Liver (tissue), 7 donors: ENCODE measurements at regions not wholly inside any gene's neighbourhood (a gene's known extent, or its start where the extent isn't known, plus 50 kb on each side); places are given as distances from the start of the nearest gene placed in this dataset.

Source experiments
- DNase-seq: peaks from one replicate; pipeline ENCODE4 v3.0.0-alpha.2; 2017; ENCODE audit warnings: low spot score
- H3K27ac ChIP-seq, 2 donors: one replicate each; pipeline ENCODE4 v1.7.0; 2013; ENCODE audit warnings: inconsistent platforms in 2 of 2, low read length in 2 of 2, control low read depth in 1 of 2, low read depth in 1 of 2, mild to moderate bottlenecking in 1 of 2
- H3K27me3 ChIP-seq, 4 donors: one replicate each; pipeline versions ENCODE4 v1.6.1 to v1.7.0; 2013; ENCODE audit warnings: low read length in 3 of 4, inconsistent platforms in 1 of 4, mild to moderate bottlenecking in 1 of 4, moderate library complexity in 1 of 4; ENCODE audit not compliant: control insufficient read depth in 4 of 4, insufficient read depth in 4 of 4
- H3K36me3 ChIP-seq, 4 donors: one replicate each; pipeline versions ENCODE4 v1.6.1 to v1.7.0; 2013; ENCODE audit warnings: low read length in 3 of 4, mild to moderate bottlenecking in 3 of 4, low read depth in 1 of 4, moderate library complexity in 1 of 4; ENCODE audit not compliant: control insufficient read depth in 4 of 4, insufficient read depth in 3 of 4
- H3K4me1 ChIP-seq, 4 donors: one replicate each; pipeline versions ENCODE4 v1.6.1 to v1.7.0; 2013; ENCODE audit warnings: low read length in 3 of 4, mild to moderate bottlenecking in 3 of 4, moderate library complexity in 1 of 4; ENCODE audit not compliant: control insufficient read depth in 4 of 4, insufficient read depth in 4 of 4
- H3K4me3 ChIP-seq, 3 donors: one replicate each; pipeline versions ENCODE4 v1.6.1 to v1.7.0; 2013; ENCODE audit warnings: low read length in 3 of 3, control low read depth in 1 of 3, low read depth in 1 of 3, mild to moderate bottlenecking in 1 of 3
- H3K9ac ChIP-seq, 2 donors: one replicate each; pipeline ENCODE4 v1.7.0; 2013; ENCODE audit warnings: low read length in 2 of 2, mild to moderate bottlenecking in 2 of 2, moderate library complexity in 2 of 2, control low read depth in 1 of 2, low read depth in 1 of 2
- H3K9me3 ChIP-seq, 4 donors: one replicate each; pipeline versions ENCODE4 v1.6.1 to v1.7.0; 2013; ENCODE audit warnings: low read length in 3 of 4; ENCODE audit not compliant: control insufficient read depth in 4 of 4
- EGR1 ChIP-seq, 2 donors: IDR thresholded peaks; 2 replicates each; pipeline ENCODE4 v1.6.1; 2016 to 2018; ENCODE audit warnings: antibody characterized with exemption in 2 of 2, low read depth in 2 of 2
- FOXA1 ChIP-seq: IDR thresholded peaks from 2 replicates; pipeline ENCODE4 v1.6.1; 2016; ENCODE audit warnings: antibody characterized with exemption
- FOXA2 ChIP-seq: IDR thresholded peaks from 2 replicates; pipeline ENCODE4 v1.6.1; 2016; ENCODE audit warnings: antibody characterized with exemption
- HNF4A ChIP-seq, 2 donors: conservative IDR thresholded peaks; 2 replicates each; pipeline ENCODE4 v1.6.1; 2016; ENCODE audit warnings: antibody characterized with exemption in 2 of 2, mild to moderate bottlenecking in 2 of 2
- HNF4G ChIP-seq: IDR thresholded peaks from 2 replicates; pipeline ENCODE4 v1.6.1; 2016; ENCODE audit warnings: antibody characterized with exemption
- JUND ChIP-seq, 2 donors: IDR thresholded peaks; 2 replicates each; pipeline ENCODE4 v1.6.1; 2016; ENCODE audit warnings: antibody characterized with exemption in 2 of 2
- NR2F2 ChIP-seq: IDR thresholded peaks from 2 replicates; pipeline ENCODE4 v1.6.1; 2016; ENCODE audit warnings: antibody characterized with exemption
- RAD21 ChIP-seq, 2 donors: IDR thresholded peaks; 2 replicates each; pipeline ENCODE4 v1.6.1; 2016; ENCODE audit warnings: antibody characterized with exemption in 2 of 2, mild to moderate bottlenecking in 2 of 2
- RXRA ChIP-seq, 2 donors: IDR thresholded peaks; 2 replicates each; pipeline ENCODE4 v1.6.1; 2017 to 2018; ENCODE audit warnings: antibody characterized with exemption in 2 of 2, mild to moderate bottlenecking in 1 of 2
- SP1 ChIP-seq: IDR thresholded peaks from 2 replicates; pipeline ENCODE4 v1.6.1; 2018; ENCODE audit warnings: antibody characterized with exemption, mild to moderate bottlenecking
- TAF1 ChIP-seq: conservative IDR thresholded peaks from 2 replicates; pipeline ENCODE4 v1.6.1; 2016; ENCODE audit warnings: antibody characterized with exemption, mild to moderate bottlenecking
- YY1 ChIP-seq: IDR thresholded peaks from 2 replicates; pipeline ENCODE4 v1.6.1; 2016; ENCODE audit warnings: antibody characterized with exemption, mild to moderate bottlenecking
- WGBS: extraction: QIAGEN DNeasy Blood & Tissue Kit; methylation state at CpG from one replicate; pipeline ENCODE4 v1.1.7; 2013; 5-methylcytosine and 5-hydroxymethylcytosine counted together
- TF ChIP-seq, protein P1 (sequence below): IDR thresholded peaks from 2 replicates; pipeline ENCODE4 v1.6.1; 2016; ENCODE audit warnings: antibody characterized with exemption
- TF ChIP-seq, protein P2 (sequence below): IDR thresholded peaks from 2 replicates; pipeline ENCODE4 v1.6.1; 2016; ENCODE audit warnings: antibody characterized with exemption
- TF ChIP-seq, protein P3 (sequence below): IDR thresholded peaks from 2 replicates; pipeline ENCODE4 v1.6.1; 2016; ENCODE audit warnings: antibody characterized with exemption, mild to moderate bottlenecking
- TF ChIP-seq, protein P4 (sequence below): IDR thresholded peaks from 2 replicates; pipeline ENCODE4 v1.6.1; 2016; ENCODE audit warnings: antibody characterized with exemption
- donor health status: healthy.
- donor health status: healthy.
- donor health status: healthy.
- donor health status: healthy.

DNA sequence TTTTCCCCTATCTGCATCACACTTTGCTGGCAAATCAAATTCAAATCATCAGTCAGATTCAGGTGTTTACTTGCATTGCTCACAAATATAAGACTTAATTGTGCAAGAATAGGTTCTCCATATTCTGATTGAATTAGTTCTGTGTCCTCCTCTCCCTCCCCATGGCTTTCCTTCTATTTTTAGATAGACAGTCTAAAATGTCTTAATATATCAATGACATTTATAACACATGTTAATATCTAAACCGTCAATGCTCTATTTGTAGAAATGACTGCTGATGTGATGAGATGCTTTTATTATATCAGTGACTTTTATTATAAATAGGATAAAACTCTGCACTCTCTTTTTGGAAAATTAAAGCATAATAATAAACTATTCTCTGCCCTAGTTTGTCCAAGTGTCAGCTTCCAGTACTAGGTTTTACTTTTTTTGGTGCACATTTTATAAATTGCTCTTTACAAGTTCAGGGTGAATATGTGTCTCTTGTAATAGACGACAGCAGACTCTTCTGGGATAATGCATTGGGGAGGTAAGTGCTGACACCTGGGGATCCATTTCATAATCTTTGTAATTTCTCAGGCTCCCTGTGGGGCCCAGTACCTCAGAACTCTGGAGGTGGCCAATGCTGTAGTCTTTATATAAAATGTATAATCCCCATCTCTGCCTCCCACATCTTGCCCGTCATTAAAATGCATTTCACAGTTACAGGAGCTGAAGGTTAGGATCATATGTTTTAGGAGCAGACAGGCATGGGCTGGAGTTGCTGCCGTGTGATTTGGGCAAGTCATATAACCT lies 321.5 kb downstream of the BRINP1 start (continued):
- TF ChIP-seq JUND (IDR thresholded peaks at IDR 0.05) (no peak), NR2F2 (no peak), YY1 (no peak), RXRA (IDR thresholded peaks at IDR 0.05) (no peak)
- TF ChIP-seq, protein P1, sequence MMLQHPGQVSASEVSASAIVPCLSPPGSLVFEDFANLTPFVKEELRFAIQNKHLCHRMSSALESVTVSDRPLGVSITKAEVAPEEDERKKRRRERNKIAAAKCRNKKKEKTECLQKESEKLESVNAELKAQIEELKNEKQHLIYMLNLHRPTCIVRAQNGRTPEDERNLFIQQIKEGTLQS, result no peak
- TF ChIP-seq, protein P2, sequence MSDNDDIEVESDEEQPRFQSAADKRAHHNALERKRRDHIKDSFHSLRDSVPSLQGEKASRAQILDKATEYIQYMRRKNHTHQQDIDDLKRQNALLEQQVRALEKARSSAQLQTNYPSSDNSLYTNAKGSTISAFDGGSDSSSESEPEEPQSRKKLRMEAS, result no peak

DNA sequence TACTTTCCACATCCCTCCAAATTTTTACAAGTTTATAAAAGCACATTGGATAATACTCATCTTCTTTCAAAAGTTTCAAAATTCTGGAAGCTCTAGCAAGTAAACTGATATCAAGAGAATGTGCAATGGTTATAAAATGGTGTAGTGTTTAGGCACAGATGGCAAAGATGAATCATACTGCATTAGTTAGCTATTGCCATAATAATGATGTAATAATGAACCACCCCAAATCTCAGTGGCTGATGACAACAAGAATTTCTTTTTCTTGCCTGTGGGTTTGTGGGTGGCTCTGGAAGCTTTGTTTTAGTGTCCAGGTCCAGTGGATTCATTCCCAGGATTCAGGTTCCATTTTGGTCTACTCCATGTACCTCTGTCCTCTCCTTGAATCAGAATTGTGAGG lies 319.0 kb downstream of the BRINP1 start:
- no peak overlapping the region for H3K9ac ChIP-seq

DNA sequence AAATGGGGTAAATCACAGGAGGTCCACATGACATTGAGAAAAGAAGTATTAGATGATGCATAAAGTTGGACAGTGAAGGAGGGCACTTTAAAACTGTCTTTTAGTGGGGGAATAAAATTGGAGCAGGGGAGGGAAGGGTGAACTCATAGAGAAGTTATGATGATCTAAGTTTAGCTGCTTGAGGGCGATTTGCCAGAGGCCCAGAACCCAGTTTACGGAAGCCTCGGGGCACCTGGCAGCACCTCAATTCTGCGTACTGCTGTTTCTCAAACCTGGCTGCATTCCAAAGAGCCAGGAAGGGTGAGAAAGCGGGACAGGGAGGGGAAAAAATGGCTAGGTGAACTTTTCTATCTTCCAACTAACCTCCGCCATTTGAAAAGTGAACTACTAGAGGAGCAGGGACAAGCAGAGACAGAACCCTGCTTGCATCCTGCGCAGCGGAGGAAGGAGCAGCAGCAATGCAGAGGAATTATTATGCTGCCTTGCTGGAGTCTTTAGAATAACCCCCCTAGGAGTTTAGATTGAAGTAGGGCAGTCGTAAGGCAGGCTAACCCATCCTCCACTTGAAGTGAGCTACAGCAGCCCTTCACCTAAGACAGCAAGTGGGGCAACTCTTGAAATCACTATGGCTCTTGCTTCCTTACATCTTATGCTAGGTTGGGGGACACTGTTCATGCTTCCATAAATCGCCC lies 316.8 kb downstream of the BRINP1 start:
- no peaks in the 10 kb centered on the region for H3K36me3 ChIP-seq
- WGBS, result 61% methylated on average over 10 of the region's 10 CpGs
- H3K27me3 ChIP-seq, result no peaks in the 10 kb centered on the region
- H3K27ac ChIP-seq, result no peak overlapping the region
- no peak overlapping the region for H3K4me3 ChIP-seq
- H3K4me1 ChIP-seq, result peaks cover 0 to 2% (median 0%) of the 10 kb centered on the region in 4 donors
- DNase-seq, result no peak
- no peaks in the 10 kb centered on the region for H3K9me3 ChIP-seq
- no peak overlapping the region for H3K9ac ChIP-seq
- TF ChIP-seq EGR1 (IDR thresholded peaks at IDR 0.05; ENCODE audit: low read depth in 2 of 2) (no peak), JUND (IDR thresholded peaks at IDR 0.05) (no peak), FOXA1 (no peak), HNF4A (conservative IDR thresholded peaks at IDR 0.05) (no peak), HNF4G (no peak), SP1 (no peak), YY1 (no peak), RAD21 (IDR thresholded peaks at IDR 0.05) (no peak), NR2F2 (no peak), FOXA2 (no peak)
- TF ChIP-seq, protein P3, sequence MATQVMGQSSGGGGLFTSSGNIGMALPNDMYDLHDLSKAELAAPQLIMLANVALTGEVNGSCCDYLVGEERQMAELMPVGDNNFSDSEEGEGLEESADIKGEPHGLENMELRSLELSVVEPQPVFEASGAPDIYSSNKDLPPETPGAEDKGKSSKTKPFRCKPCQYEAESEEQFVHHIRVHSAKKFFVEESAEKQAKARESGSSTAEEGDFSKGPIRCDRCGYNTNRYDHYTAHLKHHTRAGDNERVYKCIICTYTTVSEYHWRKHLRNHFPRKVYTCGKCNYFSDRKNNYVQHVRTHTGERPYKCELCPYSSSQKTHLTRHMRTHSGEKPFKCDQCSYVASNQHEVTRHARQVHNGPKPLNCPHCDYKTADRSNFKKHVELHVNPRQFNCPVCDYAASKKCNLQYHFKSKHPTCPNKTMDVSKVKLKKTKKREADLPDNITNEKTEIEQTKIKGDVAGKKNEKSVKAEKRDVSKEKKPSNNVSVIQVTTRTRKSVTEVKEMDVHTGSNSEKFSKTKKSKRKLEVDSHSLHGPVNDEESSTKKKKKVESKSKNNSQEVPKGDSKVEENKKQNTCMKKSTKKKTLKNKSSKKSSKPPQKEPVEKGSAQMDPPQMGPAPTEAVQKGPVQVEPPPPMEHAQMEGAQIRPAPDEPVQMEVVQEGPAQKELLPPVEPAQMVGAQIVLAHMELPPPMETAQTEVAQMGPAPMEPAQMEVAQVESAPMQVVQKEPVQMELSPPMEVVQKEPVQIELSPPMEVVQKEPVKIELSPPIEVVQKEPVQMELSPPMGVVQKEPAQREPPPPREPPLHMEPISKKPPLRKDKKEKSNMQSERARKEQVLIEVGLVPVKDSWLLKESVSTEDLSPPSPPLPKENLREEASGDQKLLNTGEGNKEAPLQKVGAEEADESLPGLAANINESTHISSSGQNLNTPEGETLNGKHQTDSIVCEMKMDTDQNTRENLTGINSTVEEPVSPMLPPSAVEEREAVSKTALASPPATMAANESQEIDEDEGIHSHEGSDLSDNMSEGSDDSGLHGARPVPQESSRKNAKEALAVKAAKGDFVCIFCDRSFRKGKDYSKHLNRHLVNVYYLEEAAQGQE, result no peak
- TF ChIP-seq, protein P2, result no peak
- TF ChIP-seq, protein P4, sequence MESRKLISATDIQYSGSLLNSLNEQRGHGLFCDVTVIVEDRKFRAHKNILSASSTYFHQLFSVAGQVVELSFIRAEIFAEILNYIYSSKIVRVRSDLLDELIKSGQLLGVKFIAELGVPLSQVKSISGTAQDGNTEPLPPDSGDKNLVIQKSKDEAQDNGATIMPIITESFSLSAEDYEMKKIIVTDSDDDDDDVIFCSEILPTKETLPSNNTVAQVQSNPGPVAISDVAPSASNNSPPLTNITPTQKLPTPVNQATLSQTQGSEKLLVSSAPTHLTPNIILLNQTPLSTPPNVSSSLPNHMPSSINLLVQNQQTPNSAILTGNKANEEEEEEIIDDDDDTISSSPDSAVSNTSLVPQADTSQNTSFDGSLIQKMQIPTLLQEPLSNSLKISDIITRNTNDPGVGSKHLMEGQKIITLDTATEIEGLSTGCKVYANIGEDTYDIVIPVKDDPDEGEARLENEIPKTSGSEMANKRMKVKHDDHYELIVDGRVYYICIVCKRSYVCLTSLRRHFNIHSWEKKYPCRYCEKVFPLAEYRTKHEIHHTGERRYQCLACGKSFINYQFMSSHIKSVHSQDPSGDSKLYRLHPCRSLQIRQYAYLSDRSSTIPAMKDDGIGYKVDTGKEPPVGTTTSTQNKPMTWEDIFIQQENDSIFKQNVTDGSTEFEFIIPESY, result no peak
- TF ChIP-seq, protein P1, result no peak

More for the DNA sequence above, 319.0 kb downstream of the BRINP1 start:
- Histone ChIP-seq H3K27ac (no peak overlapping the region), H3K4me3 (no peak overlapping the region), H3K27me3 (no peaks in the 10 kb centered on the region), H3K36me3 (no peaks in the 10 kb centered on the region), H3K4me1 (peaks cover 0 to 2% (median 0%) of the 10 kb centered on the region in 4 donors), H3K9me3 (no peaks in the 10 kb centered on the region)
- no peak for DNase-seq
- TF ChIP-seq FOXA2, result no peak
- TF ChIP-seq YY1, result no peak
- TF ChIP-seq, protein P1, result no peak
- no peak for TF ChIP-seq TAF1
- no peak for TF ChIP-seq SP1
- TF ChIP-seq, protein P4, result no peak
- TF ChIP-seq, protein P2, result no peak
